ENCODE measurements at regions not wholly inside any gene's neighbourhood (a gene's known extent, or its start where the extent isn't known, plus 50 kb on each side); places are given as distances from the start of the nearest gene placed in this dataset.
"Not testable (repeated sequence)": the region's sequence is repeated elsewhere in the genome, so short reads cannot be mapped to it uniquely, and the experiment has no call there.

DNA sequence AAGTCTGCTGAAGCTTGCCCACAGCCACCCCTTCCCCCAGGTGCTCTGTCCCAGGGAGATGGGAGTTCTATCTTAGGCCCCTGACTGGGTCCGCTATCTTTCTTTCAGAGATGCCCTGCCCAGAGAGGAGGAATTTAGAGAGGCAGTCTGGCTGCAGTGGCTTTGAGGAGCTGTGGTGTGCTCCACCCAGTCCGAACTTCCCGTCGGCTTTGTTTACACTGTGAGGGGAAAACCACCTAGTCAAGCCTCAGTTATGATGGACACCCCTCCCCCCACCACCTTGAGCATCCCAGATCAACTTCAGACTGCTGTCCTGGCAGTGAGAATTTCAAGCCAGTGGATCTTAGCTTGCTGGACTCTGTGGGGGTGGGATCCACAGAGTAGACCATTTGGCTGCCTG, 118.3 kb upstream of the ZEB2 start:
- TF ChIP-seq, protein P1, sequence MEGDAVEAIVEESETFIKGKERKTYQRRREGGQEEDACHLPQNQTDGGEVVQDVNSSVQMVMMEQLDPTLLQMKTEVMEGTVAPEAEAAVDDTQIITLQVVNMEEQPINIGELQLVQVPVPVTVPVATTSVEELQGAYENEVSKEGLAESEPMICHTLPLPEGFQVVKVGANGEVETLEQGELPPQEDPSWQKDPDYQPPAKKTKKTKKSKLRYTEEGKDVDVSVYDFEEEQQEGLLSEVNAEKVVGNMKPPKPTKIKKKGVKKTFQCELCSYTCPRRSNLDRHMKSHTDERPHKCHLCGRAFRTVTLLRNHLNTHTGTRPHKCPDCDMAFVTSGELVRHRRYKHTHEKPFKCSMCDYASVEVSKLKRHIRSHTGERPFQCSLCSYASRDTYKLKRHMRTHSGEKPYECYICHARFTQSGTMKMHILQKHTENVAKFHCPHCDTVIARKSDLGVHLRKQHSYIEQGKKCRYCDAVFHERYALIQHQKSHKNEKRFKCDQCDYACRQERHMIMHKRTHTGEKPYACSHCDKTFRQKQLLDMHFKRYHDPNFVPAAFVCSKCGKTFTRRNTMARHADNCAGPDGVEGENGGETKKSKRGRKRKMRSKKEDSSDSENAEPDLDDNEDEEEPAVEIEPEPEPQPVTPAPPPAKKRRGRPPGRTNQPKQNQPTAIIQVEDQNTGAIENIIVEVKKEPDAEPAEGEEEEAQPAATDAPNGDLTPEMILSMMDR (conservative IDR thresholded peaks at IDR 0.05; ENCODE audit: low read depth, low read length) = not testable (repeated sequence)
- TF ChIP-seq EZH2 (IDR thresholded peaks at IDR 0.05; ENCODE audit: low read length, unreplicated experiment) = not testable (repeated sequence)

Measured in PC-3 (cell line).